ENCODE measurements at regions not wholly inside any gene's neighbourhood (a gene's known extent, or its start where the extent isn't known, plus 50 kb on each side); places are given as distances from the start of the nearest gene placed in this dataset.

- no peak for DNase-seq (ENCODE audit: low read depth in 1 of 2, low spot score in 1 of 2)
These were observed 90.7 kb upstream of the DUSP10 start for GRCh38 chr1:221832617-221833016.

GRCh38 chr1:221832151-221832550, 90.3 kb upstream of the DUSP10 start:
- no peak for DNase-seq (ENCODE audit: low read depth in 1 of 2, low spot score in 1 of 2)

DNA sequence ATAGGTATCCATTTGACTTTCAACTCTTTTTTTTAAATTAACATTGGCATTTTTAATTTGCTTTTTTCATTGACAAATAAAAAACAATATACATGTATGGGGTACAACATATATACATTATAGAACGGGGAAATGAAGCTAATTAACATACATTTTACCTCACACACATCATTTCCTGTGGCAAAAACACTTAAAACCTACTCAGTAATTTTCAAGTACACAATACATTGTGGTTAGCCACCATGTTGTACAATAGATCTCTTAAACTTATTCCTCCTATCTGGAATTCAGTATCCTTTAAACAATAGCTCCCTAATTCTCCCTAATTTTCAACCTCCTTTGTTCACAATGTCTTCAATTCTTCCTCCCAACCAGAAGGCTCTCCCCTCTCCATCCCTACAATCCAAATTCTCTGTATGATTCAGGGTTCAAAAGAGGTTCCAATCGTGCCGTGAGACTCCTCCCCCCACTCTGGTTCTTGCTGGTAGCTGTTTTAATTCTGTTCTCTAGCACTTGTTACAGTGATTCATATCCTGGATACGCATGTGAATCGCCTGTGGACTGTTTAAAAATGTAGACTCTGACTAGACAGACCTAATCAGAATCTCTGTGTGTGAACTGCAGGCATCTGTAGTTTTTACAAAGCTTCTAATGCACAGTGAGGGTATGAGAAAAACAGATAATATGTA, 87.6 kb upstream of the DUSP10 start:
- no peak for DNase-seq (ENCODE audit: low read depth in 1 of 2, low spot score in 1 of 2)

DNA sequence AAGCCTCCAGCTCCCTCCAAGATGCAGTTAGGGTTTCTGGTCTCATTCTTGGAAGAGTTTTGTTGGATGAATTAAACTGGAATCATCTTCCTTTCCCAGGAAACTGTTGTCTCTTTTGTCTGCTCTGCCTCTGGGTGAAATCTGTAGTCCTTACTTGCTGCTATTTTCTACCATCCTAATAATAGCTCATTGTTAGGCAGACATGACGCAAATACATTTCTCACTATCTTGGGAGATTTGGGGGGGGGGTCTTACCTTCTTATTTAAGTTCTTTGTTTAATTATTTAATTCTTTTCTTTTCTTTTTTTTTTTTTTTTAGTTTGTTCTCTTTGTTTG, 85.4 kb upstream of the DUSP10 start:
- DNase-seq (ENCODE audit: low read depth in 1 of 2, low spot score in 1 of 2) = no peak

DNA sequence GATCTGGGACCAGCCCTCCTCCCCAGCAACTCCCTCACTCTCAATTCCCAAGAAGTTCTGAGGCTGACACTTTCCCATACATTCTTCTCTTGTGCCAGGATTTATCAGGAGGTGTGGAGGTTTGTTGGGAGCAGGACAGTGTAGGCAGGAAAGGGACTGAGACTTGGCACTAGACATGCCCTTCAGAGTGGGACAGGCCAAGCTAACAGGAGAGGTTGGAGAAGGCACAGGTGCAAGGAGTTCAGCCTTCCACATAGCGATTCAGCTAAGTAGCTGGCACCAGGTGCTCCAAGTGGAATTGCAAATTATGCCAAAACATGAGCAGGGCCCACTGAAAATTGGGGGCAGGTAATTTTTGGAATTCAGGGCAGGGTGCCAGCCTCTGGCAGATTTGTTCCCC, 83.0 kb upstream of the DUSP10 start:
- DNase-seq (ENCODE audit: low read depth in 1 of 2, low spot score in 1 of 2) = no peak

DNA sequence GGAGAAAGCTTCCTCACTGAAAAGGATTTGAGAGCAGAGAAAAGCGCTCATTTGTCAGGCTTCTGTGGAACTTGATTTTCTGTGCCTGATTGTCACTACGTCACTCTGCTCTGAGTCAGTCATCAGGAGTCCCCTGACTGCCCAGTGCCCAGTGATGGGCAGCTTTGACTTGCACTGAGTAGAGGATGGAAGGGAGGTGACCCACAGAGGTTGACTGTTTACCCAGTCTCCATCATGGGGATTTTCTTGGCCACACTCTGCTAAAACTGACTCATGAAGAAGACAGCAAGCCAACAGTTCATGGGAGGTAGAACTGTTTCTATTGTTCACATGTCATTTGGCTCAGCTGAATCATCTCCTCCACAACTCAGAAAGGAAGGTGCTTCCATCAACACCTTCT, 82.1 kb upstream of the DUSP10 start:
- no peak for DNase-seq (ENCODE audit: low read depth in 1 of 2, low spot score in 1 of 2)

- no peak for DNase-seq (ENCODE audit: low read depth in 1 of 2, low spot score in 1 of 2)
These were observed 81.7 kb upstream of the DUSP10 start for GRCh38 chr1:221823561-221823960.

DNA sequence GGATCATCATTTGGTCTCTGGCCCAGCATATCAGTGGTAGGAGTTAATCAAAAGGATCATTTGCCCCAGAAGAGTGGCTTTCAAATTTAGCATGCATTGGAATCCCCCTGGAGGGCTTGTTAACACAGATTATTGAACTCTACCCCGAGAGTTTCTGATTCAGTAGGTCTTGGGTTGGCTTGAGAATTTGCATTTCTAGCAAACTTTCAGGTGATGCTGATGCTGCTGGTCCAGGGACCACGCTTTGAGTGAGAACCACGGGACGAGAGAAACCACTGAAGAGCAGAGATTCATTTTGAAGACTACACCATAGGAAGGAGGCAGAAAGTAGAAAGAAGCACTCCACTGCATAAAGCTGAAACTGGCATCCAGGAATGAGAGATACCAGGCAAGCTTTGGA, 81.3 kb upstream of the DUSP10 start:
- DNase-seq (ENCODE audit: low read depth in 1 of 2, low spot score in 1 of 2) = no peak

DNA sequence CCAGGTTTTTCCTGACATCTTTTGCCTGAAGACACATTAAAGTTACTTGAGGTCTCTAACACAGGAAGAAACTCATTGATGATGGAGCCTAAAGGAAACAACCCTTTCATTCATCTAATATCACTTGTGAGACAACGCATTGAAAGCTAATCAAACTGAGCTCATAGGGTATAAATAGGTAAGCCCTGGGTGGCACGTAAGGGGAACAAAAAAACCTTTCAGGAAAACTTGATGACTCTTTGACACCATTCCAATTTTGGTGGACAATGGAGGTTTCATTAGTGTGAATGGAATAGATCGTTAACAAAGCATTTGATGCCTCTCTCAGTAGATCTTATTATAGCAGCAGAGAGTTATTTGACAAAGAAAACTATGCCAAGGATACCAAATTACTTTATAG, 80.7 kb upstream of the DUSP10 start:
- DNase-seq (ENCODE audit: low read depth in 1 of 2, low spot score in 1 of 2) = no peak

- no peak for DNase-seq (ENCODE audit: low read depth in 1 of 2, low spot score in 1 of 2)
These were observed 75.0 kb upstream of the DUSP10 start for GRCh38 chr1:221816899-221817298.

DNA sequence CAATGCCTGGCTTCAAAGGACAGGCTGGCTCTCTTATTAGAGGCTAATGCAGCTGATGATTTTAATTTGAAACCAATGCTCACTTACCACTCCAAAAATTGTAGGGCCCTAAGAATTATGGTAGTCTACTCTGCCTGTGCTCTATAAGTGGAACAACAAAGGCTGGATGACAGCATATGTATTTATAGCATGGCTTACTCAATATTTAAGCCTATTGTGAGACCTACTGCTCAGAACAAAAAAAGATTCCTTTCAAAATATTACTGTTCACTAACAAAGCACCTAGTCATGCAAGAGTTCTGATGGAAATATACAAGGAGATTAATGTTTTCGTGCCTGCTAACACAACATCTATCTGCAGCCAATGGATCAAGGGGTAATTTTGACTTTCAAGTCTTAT, 73.8 kb upstream of the DUSP10 start:
- DNase-seq (ENCODE audit: low read depth in 1 of 2, low spot score in 1 of 2) = no peak

GRCh38 chr1:221813887-221814286, 72.0 kb upstream of the DUSP10 start:
- DNase-seq (ENCODE audit: low read depth in 1 of 2, low spot score in 1 of 2) = no peak

GRCh38 chr1:221812905-221813597, 71.2 kb upstream of the DUSP10 start:
- no peak for DNase-seq (ENCODE audit: low read depth in 1 of 2, low spot score in 1 of 2)

DNA sequence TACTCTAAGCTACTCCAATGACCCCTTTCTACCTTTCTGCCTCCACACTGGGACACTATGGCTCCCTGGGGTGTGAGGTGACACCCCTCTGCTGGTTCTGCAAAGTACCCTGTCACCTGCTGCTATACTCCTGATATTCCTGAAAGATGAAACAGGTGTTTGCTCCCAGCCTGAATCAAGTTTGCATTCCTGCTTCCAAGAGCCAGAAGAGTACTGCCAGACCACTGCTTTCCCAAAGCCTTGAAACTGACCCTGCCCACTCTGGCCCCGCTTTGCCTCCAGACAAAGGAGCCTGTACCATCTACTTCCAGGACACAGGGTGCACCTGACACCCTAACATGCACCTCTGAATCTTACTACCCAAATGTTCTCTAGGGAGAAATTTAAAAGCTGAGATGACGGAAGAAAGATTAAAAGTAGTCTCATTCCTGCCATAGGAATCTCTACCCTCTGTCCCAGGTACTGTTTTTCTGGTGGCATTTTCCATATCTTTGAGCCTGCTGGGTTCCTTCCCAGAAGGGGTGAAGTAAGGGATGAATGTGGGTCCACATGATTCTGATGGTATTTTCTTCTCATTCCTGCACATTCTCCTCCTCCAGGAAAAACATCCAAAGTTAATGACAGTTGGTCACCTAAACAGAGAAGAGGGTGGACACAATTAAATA, 70.3 kb upstream of the DUSP10 start:
- DNase-seq (ENCODE audit: low read depth in 1 of 2, low spot score in 1 of 2) = no peak

DNA sequence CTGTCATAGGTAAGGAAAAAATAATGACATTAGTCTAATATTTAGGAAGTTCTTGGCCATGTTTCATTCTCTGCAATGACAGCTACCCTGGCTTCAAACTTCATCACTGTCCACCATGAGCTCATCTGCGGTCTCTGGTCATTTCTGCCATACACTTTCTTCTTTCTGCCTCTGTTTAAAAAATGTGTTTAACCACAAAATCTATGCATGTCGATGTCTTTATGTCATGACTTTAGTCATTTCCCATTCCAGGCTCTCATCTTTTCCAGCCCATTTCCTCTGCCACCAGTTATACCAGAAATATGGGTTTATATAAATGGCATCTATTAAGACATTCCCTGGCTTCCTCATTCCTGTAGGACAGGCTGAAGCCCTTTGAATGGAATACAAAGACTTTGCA, 68.5 kb upstream of the DUSP10 start:
- DNase-seq (ENCODE audit: low read depth in 1 of 2, low spot score in 1 of 2) = no peak

- DNase-seq (ENCODE audit: low read depth in 1 of 2, low spot score in 1 of 2) = no peak
These were observed 67.5 kb upstream of the DUSP10 start for GRCh38 chr1:221809091-221810029.

DNA sequence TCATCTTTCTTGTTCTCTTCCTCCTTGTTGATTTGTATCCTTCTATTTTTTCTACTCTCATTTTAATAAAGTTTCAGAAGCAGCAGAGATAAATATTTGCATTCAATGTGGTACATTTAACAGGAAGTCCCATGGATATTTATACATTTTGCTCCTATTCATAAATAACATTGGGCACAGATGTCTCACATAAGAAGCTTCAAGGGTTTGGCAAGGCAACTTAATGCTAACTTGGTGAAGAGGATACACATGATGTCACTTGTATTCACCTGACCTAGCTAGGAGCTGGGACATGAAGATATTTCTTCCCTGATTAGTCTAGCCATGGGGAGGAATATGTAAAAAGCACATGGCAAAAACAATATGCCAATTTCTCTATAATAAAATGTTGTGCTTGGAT, 65.1 kb upstream of the DUSP10 start:
- DNase-seq (ENCODE audit: low read depth in 1 of 2, low spot score in 1 of 2) = no peak

GRCh38 chr1:221806236-221806635, 64.3 kb upstream of the DUSP10 start:
- DNase-seq (ENCODE audit: low read depth in 1 of 2, low spot score in 1 of 2) = no peak

- no peak for DNase-seq (ENCODE audit: low read depth in 1 of 2, low spot score in 1 of 2)
These were observed 63.2 kb upstream of the DUSP10 start for GRCh38 chr1:221805121-221805520.

GRCh38 chr1:221804303-221804702, 62.4 kb upstream of the DUSP10 start:
- DNase-seq (ENCODE audit: low read depth in 1 of 2, low spot score in 1 of 2) = no peak

DNA sequence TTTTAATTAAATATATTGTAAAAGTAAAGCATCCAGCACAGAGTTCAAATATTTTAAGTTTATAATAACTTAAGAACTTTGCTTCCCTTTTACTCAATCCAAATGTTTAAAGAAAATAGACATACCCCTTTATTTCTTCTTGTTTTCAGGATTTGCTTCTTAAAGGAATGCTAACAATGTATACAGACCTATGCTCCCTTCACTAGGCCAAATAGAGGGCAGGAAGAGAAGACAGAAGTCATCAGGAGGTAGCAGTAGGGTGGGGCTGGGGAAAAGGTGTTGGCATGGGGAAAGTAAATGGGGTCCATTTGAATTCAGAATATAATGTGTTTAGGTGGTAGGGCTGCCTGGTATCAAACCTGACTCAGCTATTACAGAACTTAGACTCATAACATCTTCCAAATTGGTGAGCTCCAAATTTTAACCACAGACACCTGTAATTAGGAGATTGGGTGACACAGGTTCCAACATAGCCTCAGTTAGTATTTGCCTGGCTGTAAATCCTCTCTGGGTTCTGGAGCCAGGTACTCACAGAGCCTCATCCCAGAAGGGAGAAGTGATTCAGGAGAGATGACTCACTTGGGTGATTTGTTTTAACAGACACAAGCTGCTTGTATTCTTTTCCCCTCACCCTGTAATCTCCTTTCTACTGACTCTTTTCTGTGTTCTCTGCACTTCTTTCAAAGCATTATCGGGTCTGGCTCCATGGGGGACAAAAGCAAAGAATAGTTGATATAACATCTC, 60.1 kb upstream of the DUSP10 start:
- no peak for DNase-seq (ENCODE audit: low read depth in 1 of 2, low spot score in 1 of 2)

Measured in stimulated activated CD4-positive, alpha-beta T cell treated with anti-CD3 and anti-CD28 coated beads, Interleukin-15, amount 100 ng/mL, for 1 hour (primary cell).